Epithelial cell of esophagus (primary cell): ENCODE measurements at regions not wholly inside any gene's neighbourhood (a gene's known extent, or its start where the extent isn't known, plus 50 kb on each side); places are given as distances from the start of the nearest gene placed in this dataset.
"Not testable (repeated sequence)": the region's sequence is repeated elsewhere in the genome, so short reads cannot be mapped to it uniquely, and the experiment has no call there.

Experiments used
- DNase-seq: peaks from one replicate; pipeline ENCODE4 v3.0.0; 2010; ENCODE audit warnings: low read depth
- H3K4me3 ChIP-seq: 2 replicates; pipeline ENCODE4 v1.5.1; 2011; ENCODE audit warnings: mild to moderate bottlenecking, low read length, control low read depth
- CTCF ChIP-seq: IDR thresholded peaks from 2 replicates; pipeline ENCODE4 v1.5.1; 2011; ENCODE audit warnings: low read depth, mild to moderate bottlenecking, low read length, control low read depth, inconsistent platforms; ENCODE audit not compliant: insufficient read depth; ENCODE audit errors: missing control alignments

- no peak for DNase-seq
- H3K4me3 ChIP-seq = no peak overlapping the region
- no peak for TF ChIP-seq CTCF
Observed at GRCh38 chr10:65778753-65779152, 1147.1 kb upstream of the LRRTM3 start.

DNA sequence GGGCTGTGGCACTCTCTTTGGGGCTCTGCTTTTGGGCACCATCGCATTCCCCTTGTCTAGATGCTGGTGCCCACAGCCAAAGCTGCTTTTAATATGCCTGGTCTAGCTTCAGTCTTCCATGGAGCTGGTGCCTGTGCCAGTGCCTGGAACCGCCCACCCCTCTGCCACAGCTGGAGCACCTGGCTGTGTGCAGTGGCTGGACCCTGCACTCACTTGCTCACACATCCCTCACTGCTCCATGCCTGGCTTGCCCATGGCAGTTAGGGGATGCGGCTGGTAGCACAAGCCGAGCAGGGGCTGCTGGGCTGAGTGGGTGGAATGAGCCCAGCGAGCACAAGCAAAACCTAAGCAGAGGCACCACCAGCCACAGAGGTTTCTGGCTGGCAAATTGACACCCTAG lies 1145.9 kb upstream of the LRRTM3 start:
- no peak for TF ChIP-seq CTCF
- DNase-seq = no peak
- no peak overlapping the region for H3K4me3 ChIP-seq

DNA sequence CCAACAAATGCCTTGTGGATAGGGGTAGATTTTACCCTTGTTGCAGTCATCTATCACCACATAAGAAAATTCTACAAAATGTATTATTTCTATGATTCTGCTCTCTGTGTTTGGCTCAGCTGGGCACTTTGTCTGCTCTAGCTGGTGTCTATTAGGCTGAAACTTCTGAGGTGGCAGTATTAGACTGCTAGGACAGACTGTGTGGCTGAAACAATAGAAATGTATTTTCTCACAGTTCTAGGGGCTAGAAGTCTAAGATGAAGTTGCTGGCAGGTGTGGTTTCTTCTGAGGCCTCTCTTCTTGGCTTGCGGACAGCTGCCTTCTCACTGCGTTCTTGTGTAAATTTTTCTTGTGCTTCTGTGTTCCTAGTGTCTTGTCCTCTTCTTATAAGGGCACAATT lies 1139.6 kb upstream of the LRRTM3 start:
- no peak for DNase-seq
- no peak overlapping the region for H3K4me3 ChIP-seq
- TF ChIP-seq CTCF = no peak

DNA sequence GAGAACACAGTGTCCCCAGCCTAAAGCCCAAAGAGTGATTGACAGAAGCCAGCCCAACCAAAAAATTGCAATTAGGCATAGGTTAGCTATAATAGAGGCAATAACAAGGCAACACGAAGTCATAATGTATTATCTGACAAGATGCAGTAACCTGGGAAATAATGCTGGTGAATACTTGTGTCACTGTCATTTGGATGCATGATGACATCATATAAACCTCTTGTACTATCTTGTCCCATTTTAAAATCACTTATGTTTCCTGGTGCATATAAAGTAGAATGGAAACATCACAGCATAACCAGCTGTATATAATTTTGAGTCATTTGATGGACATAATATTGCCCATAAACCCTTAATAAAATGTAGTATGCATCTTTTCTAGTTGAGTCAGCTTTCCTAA lies 1138.3 kb upstream of the LRRTM3 start:
- TF ChIP-seq CTCF = no peak
- DNase-seq = no peak
- H3K4me3 ChIP-seq = no peak overlapping the region

GRCh38 chr10:65788271-65788670 lies 1137.6 kb upstream of the LRRTM3 start:
- no peak for DNase-seq
- TF ChIP-seq CTCF = no peak
- no peak overlapping the region for H3K4me3 ChIP-seq

DNA sequence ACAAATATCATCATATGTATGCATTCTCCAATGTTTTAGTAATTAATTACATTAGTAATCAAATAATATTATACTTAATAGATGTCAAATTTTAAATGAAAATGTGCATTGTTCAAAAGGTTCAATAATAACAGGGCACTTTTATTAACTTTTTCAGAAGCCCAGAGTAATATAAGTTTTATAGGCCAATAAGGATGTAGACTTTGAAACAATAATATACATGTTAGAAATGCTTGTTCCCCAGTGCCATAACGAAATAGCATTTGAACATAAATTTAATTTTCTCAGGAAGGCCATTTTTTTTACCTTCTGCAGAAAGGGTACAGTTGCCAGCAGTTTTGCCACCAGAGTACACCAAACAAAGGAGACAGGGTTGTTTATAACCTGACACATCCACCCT lies 1133.9 kb upstream of the LRRTM3 start:
- no peak overlapping the region for H3K4me3 ChIP-seq
- TF ChIP-seq CTCF = no peak
- DNase-seq = no peak

- DNase-seq = peak; percentile 38
- no peak overlapping the region for H3K4me3 ChIP-seq
- TF ChIP-seq CTCF = no peak
Observed at GRCh38 chr10:65793738-65794425, 1132.0 kb upstream of the LRRTM3 start.

DNA sequence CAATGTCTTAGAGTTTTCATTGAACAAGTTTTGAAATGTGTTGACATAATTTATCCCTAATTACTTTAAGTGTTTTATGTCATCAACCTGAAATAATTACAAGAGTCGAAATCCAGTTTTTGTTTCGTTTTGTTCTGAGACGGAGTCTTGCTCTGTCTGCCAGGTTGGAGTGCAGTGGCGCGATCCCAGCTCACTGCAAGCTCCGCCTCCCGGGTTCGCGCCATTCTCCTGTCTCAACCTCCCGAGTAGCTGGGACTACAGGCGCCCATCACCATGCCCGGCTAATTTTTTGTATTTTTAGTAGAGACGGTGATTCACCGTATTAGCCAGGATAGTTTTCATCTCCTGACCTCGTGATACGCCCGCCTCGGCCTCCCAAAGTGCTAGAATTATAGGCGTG lies 1131.0 kb upstream of the LRRTM3 start:
- not testable (repeated sequence) for H3K4me3 ChIP-seq, DNase-seq
